KG1 (cell line): ENCODE measurements at regions not wholly inside any gene's neighbourhood (a gene's known extent, or its start where the extent isn't known, plus 50 kb on each side); places are given as distances from the start of the nearest gene placed in this dataset.
"Not testable (repeated sequence)": the region's sequence is repeated elsewhere in the genome, so short reads cannot be mapped to it uniquely, and the experiment has no call there.

Experiments
- DNase-seq: peaks from one replicate; lab custom pipeline; 2025; lab: John Stamatoyannopoulos, UW

DNA sequence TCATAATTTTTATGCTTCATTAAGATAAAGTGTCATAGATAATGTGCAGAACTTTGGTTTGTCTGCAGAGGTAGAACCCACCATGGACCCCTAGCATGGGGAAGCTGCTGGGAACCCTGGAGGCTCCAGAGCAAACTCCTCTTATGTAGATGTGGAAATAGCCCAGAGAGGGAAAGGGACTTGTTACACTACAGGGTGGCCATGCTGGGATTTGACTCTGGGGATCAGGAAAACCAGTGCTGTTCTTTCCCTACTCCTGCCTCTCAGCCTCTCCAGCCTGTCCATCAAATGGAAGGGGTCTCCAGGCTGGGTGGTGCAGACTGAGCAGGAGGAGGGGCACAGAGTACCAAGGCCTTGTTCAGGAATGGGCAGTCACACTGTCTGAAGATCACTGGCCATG lies 54.2 kb downstream of the MSX1 start:
- DNase-seq = no peak

DNA sequence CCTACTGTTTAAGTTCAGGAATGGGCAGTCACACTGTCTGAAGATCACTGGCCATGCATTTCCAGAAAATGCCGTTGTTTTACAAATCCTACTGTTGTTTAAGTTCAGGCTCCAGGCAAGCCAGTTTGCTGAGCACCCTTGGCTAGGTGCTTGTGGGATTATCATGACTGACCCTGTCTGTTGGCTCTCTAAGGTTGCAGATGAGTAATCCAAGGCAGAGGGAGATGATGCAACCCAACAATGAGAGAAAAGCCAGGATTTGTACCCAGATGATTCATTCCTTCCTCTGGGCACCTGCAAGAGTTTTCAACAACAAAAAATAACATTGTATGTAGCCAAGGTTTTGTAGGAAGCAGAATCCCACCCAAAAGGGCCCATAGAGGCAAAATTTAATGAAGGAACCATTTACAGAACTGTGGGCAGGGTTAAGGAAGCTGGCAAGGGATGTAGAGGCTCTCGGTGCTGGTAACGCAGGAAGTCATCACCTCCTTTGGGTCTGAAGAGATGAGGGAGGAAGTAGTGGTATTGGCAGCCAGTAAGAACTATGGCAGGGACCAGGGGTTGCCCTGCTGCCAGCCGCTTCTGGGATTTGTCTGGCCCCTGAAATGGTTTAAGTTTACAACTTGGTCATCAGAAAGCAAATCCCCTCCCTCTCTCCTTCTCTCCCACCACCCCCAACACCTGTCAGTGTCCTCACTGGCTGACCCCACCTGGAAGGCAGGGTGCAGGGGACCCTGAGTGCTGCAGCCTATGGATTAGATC lies 54.8 kb downstream of the MSX1 start:
- DNase-seq = no peak

DNA sequence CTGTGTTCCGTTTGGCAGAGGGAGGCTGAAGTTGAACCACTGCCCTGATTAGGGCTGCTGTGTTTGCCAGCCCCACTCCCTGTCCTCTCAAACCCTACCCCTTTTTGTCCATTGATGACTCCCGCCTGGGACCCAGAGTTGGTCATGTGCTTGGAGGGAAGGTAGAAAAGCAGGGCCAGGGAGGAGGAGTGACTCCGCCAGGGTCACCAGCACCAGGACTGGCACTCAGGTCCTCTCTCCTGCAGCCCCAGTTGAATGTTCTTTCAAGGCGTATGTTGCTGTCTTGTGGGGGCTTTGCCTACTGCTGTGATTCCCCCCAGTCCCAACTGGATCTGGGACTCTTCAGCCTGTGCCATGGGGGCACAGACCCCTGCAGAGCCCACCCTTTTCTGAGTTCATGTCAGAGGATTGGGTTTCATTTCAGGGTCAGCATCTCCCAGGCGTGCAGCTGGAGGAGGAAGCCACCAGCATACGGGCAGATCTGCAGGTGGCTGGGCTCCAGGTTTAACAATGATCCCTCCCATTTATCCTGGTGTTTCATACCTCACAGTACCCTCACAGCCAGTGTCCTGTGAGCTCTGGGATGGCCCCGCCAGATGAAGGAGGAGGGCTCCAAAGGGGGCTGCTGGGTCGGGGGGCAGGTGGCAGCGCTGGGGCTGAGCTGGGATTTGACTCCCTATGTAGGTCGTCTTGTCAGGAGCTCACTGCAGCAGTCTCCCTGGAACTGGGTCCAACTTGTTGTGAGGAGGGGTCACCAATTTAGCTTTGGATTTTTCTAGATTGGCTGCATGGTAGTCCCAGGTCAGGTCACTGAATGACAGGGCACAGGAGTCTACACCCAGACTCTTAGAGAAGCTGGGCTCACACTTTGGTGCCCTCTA lies 55.7 kb downstream of the MSX1 start:
- DNase-seq = no peak

DNA sequence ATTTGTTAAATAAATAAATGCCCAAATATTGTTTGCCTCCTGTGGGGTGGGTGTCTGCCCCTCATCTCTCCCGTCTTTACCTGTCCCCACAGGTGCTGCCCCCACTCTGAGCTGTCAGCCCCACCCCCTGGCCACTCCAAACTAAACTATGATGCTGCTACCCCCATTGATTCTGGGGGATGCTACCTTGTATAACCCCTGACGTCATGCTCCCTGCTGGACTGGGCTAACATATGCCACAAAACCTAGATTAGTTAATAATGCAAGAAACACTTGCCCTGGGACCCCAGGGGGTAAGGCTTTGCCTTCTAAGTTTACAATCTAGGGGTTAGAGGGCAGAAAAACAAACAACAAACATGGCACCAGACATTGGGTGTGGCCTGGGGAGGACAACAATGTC lies 58.6 kb downstream of the MSX1 start:
- DNase-seq = no peak

DNA sequence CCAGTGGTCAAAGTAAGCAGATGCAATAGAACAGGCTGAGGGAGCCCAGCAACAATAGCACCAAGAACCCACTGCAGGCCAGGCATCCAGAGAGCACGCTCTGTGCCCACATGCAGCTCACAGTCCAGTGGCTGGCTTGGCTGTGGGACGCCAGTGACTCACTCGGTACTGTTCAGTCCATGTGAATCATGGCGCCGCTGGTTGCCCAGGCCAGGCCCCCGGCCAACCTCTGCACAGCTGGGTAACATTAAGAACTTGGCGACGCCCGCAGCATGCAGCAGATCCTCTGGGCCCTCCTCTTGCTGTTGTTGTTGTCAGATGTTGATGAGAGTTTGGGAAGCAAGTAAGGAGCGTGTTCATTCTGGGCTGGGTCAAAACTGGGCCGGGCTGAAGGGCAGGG lies 60.5 kb downstream of the MSX1 start:
- no peak for DNase-seq

DNA sequence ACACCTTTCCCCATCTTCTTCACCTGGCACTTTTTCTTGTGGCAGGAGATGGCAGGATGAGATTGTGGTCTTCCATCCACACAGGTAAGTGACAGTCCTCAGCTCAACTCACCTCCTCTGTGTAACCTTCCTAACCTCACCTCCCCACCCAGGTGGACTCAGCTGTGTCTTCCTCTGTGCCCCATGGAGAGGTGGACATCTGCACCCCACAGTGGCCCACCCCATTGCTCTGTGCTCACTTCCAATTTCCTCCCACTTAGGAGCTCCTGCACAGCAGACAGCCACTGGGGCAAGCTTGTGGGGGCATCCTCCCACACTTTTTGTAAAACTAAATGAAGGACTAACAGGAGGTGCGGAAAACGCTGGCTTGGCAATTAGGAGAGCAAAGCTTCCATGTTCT lies 61.6 kb downstream of the MSX1 start:
- no peak for DNase-seq

DNA sequence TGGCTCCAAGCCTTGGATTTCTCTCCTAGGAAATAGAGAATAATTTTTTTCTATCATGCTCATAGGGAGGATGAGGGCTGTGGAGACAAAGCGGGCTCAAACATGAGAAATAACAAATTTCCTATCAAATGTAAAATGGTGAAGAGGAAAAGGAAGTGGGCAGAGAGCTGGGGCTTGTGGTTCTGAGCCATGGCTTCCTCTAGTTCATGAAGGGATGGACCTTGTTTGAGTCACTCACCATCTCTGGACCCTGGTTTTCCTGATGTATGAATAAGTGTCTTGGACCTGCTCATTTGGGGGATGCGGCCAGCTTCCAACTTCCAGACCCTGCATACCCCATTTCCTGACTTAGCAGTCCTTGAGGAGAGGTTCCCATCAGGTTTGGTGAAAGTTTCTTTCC lies 63.0 kb downstream of the MSX1 start:
- DNase-seq = peak; percentile 20

DNA sequence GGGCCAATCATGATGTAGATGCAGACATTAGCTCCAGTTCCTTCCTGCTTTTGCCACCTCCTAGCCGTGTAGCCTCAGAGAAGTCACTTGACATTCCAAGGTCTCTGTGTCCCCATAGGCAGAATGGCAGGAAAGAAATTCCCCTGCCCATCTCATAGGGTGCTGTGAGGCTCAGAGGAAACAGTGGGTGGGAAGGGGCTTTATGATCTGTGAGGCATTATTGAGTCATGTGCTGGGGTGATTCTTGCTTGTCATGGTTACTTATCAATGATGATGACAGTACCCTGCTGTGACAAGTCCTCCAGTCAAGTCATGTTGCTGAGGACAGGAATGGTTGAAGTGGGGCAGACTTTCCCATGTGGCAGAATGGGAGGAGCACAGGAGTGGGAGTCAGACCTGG lies 63.7 kb downstream of the MSX1 start:
- no peak for DNase-seq

DNA sequence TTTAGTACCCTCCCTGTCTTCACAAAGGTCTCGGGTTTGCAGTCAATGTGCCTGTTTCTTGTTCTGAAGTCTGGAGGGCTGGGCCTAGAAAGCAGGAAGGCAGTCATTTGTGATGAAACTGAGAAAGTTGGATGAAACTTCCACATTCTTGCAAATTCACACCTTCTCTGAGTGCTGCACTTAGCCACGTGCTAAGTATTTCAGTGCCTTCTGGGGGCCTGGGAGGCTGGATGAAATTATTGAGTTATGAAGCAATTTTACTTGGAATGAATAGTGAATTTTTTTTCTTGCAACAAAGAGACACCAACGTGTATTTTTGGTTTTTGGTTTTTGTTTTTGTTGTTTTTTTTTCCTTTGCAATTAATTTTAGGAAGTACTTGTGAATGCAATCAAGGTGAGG lies 71.2 kb downstream of the MSX1 start:
- DNase-seq = no peak

DNA sequence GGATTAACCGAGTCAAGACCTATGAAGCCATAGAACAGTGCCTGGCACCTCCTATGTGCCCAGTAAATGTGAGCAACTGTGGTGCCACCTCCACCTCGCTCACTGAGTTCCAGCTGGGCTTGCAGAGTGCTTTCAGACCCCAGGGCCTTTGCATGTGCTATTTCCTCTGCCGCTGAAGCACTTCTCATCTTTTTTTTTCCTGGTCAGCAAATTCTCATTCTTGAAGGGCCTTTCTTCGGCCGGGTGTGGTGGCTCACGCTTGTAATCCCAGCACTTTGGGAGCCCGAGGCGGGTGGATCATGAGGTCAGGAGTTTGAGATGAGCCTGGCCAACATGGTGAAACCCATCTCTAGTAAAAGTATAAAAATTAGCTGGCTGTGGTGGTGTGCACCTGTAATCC lies 76.5 kb downstream of the MSX1 start:
- DNase-seq = no peak

DNA sequence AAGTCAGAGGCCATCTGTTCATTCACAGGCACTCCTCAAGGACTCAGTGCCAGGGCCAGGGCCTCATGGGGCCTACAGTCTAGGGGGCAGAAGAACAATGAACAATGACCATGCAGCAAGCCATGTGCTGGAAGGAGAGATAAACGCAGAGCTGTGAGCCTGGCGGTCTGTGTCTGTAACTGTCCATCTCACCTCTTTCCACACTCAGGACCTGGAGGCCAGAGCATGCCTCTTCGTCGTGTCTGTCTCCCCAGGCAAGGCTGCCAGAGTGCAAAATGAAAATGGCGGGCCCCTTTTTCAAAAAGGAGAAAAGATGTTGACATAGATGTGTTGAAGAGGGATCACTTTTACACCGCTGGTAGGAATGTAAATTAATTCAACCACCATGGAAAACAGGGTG lies 78.5 kb downstream of the MSX1 start:
- no peak for DNase-seq

DNA sequence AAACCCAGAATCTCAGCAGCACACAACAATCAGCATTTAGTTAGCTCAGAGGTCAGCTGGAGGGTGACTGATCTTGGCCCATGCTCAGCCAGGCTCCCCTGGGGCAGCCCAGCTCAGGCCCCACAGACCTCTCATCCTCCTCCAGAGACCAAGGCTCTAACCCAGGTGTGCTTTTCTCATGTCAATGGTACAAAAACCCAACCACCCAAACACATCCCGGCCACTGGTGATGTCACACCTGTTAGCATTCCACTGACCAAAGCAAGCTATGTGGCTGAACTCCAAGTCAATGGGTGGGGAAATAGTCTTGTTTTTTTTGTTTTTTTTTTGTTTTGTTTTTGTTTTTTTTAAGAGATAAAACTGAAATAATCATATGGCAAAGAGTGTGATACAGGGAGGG lies 77.5 kb downstream of the CYTL1 start:
- no peak for DNase-seq

DNA sequence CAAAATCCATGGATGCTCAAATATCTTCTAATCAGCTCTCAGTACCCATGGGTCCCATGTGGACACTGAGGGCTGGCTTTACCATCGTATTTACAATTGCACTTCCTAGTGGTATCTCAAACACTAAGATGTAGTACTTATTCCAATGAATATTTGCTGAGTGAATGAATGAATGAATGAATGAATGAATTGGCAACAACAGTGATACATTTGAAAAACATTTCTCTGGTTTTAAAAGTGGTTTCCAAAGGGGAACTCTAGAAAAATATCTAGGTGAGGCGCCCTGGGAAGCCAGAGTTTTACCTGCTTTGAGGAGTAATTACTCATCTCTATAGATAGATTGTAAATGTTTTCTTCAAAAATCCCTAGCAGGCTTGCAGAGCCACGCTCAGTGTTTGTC lies 76.6 kb downstream of the CYTL1 start:
- no peak for DNase-seq

DNA sequence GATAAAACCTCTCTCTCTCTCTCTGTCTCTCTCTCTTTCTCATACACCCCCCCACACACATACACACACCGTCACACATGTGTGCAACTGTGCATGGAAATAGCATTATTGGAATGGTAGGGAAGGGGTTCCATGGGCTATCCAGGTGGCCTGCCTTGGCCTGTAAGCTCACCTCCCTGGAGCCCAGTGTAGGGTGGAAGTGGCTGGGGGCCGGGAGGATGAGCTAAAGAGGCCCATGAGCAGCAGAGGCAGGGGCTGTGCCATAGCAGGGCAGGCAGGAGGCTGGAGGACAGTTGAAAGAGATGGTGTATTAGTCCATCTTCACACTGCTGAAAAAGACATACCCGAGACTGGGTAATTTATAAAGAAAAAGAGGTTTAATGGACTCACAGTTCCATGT lies 74.2 kb downstream of the CYTL1 start:
- no peak for DNase-seq

DNA sequence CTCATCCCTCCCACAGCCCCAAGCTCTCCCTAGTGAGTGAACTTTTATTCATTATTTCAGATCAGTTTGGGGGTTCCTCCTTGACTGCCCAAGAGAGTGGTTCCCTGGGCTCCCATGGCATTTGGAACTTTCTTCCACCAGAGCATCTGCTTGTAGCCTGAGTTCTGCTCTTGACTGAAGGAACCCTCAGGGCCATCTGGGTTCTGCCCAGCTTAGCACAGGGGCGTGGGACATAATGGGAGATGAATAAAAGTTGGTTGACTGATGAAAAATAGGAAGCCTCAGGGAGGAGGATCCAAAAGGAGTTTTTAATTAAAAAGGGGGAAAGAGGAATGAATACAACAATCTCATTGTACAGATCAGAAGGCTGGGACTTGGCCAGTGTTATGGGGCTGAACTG lies 73.4 kb downstream of the CYTL1 start:
- DNase-seq = no peak

DNA sequence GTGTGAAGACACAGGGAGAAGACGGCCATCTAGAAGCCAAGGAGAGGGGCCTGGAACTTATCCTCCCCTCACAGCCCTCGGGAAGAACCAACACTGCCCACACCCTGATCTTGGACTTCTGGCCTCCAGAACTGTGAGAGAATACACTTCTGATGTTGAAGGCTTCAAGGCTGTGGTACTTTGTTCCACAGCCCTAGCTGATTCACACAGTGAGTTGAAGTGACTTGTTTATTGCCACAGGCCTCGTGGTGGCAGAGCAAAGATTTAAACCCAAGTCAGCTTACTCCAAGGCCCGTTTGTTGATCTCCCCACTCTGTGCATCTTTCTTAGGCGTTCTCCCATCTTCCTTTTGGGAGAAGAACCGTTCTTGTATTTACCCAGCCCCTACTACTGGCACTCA lies 72.8 kb downstream of the CYTL1 start:
- DNase-seq = no peak

DNA sequence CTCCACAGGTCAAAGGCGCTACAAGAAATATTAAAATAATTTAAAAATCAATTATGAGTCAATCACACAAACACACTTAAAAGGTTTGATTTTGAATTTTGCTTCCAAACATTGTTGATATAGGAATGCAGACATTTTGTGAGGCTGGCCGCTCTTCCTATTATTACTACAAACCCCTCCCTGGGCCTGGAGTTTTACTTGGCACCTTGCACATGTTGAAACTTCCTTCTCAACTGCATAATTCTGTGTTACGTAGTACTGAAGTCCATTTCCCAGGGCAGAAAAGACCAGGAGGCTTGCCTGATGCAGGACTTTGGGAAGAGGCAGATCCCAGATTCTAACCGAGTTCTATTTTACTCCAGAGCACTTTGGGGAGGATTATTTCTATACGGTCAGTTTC lies 71.5 kb downstream of the CYTL1 start:
- no peak for DNase-seq

DNA sequence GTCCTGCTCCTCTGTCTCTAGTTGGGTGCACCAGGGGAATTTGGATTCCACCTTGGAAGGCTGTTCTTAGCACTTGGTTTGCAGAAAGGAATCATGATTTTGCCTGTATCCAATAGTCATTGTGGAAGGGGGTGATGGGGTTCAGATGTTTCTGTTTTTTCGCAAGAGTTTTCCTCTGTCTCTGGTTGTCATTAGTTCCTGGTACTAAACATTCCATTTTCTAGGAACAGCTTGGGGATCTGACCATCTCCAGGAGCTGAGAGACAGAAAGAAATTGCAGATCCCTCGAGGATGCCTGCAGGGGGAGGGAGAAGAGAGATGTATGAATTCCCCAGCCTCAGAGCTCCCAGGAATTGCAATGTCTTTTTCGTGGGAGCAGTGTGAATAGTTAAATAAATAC lies 70.9 kb downstream of the CYTL1 start:
- no peak for DNase-seq

DNA sequence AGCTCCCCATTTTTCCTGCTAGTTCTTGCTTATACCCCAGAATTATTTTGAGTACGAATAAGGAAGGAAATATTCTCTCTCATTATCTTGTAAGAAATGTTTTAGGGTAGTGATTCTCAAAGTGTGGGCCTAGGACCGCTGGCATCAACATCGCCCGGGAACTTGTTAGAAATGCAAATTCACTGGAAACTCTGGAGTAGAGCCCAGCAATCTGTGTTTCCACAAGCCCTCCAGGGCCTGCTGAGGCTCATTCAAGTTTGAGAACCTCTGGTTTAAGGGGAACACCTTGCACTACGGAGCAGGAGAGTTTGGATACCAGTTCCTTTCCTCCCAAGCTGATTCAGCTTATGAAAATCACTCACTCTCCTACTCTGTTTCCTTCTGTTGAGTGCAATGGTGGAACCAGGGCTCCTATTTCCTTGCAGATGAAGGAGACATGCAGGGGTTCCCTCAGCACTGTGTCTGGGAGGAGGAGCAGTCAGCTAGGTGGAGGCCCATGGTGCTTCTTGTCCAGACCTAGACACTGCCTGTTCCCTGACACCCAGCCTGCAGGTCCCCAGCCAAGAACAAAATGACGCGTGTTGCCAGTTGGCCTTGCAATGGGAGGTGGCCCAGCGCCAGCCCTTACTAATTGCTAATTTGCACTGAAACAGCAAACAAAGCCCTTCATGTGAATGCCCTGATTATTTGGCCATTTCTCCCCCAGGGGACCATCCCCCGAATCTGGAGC lies 68.5 kb downstream of the CYTL1 start:
- no peak for DNase-seq

DNA sequence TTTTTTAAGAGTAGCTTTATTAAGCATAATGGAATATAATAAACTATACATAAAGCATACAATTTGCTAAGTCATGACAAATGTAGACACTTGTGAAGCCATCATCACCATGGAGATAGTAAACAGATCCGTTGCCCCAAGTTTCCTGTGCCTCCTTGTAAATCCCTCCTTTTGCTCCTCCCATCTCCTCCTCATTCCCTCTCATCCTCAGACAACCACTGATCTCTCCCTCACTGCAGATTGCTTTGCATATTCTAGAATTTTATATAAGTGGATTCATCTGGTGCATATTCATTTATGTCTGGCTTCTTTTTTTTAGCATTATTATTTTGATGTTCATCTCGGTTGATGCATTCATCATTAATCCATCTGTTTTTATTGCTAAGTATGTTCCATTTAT lies 67.0 kb downstream of the CYTL1 start:
- DNase-seq = no peak

DNA sequence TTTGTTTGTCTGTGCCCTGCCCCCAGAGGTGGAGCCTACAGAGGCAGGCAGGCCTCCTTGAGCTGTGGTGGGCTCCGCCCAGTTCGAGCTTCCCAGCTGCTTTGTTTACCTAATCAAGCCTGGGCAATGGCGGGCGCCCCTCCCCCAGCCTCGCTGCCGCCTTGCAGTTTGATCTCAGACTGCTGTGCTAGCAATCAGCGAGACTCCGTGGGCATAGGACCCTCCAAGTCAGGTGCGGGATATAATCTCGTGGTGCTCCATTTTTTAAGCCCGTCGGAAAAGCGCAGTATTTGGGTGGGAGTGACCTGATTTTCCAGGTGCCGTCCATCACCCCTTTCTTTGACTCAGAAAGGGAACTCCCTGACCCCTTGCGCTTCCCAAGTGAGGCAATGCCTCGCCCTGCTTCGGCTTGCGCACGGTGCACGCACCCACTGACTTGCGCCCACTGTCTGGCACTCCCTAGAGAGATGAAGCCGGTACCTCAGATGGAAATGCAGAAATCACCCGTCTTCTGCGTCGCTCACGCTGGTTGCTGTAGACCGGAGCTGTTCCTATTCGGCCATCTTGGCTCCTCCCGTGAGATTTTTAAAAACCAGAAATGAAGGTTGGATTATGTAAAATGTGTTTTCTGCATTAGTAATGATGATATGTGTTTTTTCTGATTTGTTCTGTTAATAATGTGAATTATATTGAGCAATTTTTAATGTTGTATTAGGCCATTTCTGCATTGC lies 59.7 kb downstream of the CYTL1 start:
- not testable (repeated sequence) for DNase-seq

DNA sequence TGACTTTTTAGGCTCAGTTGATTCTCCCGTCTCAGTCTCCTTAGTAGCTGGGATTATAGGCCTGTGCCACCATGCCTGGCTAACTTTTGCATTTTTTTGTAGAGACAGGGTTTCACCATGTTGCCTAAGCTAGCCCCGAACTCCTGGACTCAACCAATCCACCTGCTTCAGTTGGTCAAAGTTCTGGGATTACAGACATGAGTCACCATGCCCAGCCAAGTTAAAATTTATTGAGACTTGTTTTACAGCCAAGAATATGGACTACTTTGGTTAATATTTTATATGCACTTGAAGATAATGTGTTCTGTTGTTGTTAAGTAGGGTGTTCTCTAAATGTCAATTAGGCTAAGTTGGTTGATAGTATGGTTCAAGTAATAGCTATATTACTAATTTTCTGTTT lies 58.7 kb downstream of the CYTL1 start:
- no peak for DNase-seq
